GM21390 (cell line): ENCODE measurements at regions not wholly inside any gene's neighbourhood (a gene's known extent, or its start where the extent isn't known, plus 50 kb on each side); places are given as distances from the start of the nearest gene placed in this dataset.

ENCODE experiments used
- ATAC-seq: cut with Tn5 transposase; IDR thresholded peaks from one replicate; pipeline ENCODE4 v1.9.1; 2021; ENCODE audit not compliant: unreplicated experiment

- ATAC-seq: no peak
Measured at GRCh38 chr2:181300600-181301291, 156.4 kb upstream of the ITGA4 start.

- ATAC-seq: peak; percentile 28
Measured at GRCh38 chr2:181304011-181304844, 153.0 kb upstream of the ITGA4 start.

GRCh38 chr2:181305301-181306123, 151.7 kb upstream of the ITGA4 start:
- ATAC-seq: peak; percentile 88

- peak; percentile 24 for ATAC-seq
Measured at GRCh38 chr2:181306785-181307184, 150.4 kb upstream of the ITGA4 start.

- ATAC-seq: no peak
Measured at GRCh38 chr2:181307203-181307991, 149.8 kb upstream of the ITGA4 start.

GRCh38 chr2:181308766-181309515, 148.2 kb upstream of the ITGA4 start:
- no peak for ATAC-seq

GRCh38 chr2:181309586-181309985, 147.6 kb upstream of the ITGA4 start:
- ATAC-seq: no peak

GRCh38 chr2:181310967-181311366, 146.2 kb upstream of the ITGA4 start:
- no peak for ATAC-seq

- peak; percentile 22 for ATAC-seq
Measured at GRCh38 chr2:181311837-181312236, 145.3 kb upstream of the ITGA4 start.

- ATAC-seq: peak; percentile 82
Measured at GRCh38 chr2:181312515-181312927, 144.7 kb upstream of the ITGA4 start.

- no peak for ATAC-seq
Measured at GRCh38 chr2:181313845-181314244, 143.3 kb upstream of the ITGA4 start.

GRCh38 chr2:181314551-181314950, 142.6 kb upstream of the ITGA4 start:
- no peak for ATAC-seq

GRCh38 chr2:181317511-181317910, 139.7 kb upstream of the ITGA4 start:
- ATAC-seq: no peak

GRCh38 chr2:181318504-181319280, 138.5 kb upstream of the ITGA4 start:
- ATAC-seq: no peak

- no peak for ATAC-seq
Measured at GRCh38 chr2:181319286-181319685, 137.9 kb upstream of the ITGA4 start.

GRCh38 chr2:181320638-181321037, 136.5 kb upstream of the ITGA4 start:
- no peak for ATAC-seq

- no peak for ATAC-seq
Measured at GRCh38 chr2:181324912-181325311, 132.3 kb upstream of the ITGA4 start.

- ATAC-seq: no peak
Measured at GRCh38 chr2:181326661-181327060, 130.5 kb upstream of the ITGA4 start.

- no peak for ATAC-seq
Measured at GRCh38 chr2:181330286-181330685, 126.9 kb upstream of the ITGA4 start.
